ENCODE measurements at regions not wholly inside any gene's neighbourhood (a gene's known extent, or its start where the extent isn't known, plus 50 kb on each side); places are given as distances from the start of the nearest gene placed in this dataset.

DNA sequence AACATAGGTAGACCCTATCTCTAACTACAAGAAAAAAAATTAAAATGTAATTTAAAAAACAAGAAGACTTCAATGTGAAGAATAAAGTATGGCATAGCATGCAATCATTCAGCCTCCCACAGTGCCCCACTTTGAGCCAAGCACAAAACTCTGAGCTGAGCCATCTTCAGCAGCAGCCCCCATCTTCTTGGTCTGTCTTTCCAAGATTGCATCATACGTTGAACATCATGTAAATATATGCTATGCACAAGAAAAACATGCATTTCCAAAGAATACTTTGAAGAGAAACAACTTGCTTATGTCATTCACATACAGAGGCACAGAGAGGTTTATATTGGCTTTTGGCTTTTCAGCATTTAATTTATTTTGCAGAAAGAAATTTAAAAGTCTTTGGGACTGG, 105.8 kb upstream of the TMPO start:
- DNase-seq, result no peak

DNA sequence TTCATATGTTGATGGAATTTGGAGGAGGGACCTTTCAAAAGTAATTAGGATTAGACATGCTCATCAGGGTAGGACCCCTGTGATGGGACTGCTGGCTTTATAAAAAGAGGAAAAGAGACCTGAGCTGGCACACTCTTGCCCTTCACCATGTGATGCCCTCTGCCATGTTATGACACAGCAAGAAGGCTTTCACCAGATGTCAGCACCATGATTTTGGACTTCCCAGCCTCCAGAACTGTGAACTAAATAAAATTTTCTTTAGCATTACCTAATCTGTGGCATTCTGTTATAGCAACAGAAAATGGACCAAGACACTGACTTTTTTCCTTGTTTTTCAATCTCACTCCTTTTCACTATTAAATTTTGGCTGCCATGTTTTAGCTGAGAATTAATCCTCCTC, 105.0 kb upstream of the TMPO start:
- DNase-seq, result no peak

DNA sequence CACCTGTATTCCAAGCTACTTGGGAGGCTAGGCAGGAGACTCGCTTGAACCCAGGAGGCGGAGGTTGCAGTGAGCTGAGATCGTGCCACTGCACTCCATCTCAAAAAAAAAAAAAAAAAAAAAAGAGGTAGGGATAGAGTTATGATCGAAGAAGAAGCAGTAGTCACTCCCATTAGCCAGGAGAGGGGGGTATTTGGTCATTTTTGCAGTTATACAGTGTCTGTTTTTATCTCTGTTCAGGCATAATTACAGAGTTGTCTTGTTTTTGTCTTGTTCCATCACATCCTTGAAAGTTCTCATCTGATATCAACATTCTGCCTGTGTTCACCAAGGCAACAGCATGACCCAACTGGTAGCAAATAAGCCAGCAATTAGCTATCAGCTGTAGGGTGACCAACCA, 98.5 kb upstream of the TMPO start:
- DNase-seq, result peak; percentile 75

DNA sequence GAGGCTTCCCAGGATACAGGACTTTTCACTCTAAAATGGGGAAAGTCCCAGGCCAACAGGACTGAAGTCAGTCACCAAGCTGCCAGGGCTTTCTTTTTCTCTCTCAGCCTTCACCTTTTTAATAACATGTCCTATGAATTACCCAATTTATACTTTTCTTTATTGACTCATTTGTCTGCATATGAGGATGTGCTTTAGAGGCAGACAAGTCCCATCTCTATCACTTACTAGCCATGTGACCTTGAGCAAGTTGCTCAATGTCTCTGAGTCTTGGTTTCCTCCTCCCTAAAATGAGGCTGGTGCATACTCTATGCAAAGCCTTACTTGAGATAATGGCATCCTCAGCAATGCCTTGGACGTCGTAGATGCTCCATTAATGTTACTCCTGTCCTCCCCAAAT, 98.1 kb upstream of the TMPO start:
- no peak for DNase-seq

DNA sequence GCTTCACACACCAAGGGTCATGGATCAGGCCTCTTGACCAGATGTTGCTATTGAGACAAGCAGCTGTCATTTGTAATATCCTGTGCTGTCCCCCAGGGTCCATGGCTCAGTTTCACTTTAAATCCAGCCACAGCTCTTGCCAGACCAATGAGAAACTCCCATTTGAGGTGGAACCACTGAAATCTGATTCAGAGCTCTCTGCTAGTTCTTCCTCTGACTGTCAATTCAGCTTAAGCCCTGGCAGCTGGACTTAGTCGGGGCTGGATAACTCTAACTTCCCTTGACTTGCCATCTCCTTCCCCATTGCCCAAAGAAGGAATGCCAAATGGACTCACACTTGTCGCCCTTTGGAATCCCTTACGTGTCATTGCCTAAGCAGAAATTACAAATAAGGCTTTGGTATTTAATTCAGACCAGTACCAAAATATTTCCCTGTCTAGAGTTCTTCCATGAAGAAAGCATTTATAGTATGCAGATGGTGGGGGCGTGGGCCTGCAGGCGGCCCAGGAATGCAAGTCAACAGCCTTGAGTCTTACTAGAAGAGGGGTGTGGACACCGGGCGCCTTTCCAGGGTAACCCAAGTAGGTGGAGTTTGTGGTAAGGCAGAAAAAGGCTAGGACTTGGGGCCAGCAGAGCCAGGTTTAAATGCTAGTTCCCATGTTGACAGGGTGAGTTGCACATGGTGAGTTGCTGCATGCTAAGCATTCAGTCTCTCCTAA, 96.9 kb upstream of the TMPO start:
- DNase-seq, result peak; percentile 85

DNA sequence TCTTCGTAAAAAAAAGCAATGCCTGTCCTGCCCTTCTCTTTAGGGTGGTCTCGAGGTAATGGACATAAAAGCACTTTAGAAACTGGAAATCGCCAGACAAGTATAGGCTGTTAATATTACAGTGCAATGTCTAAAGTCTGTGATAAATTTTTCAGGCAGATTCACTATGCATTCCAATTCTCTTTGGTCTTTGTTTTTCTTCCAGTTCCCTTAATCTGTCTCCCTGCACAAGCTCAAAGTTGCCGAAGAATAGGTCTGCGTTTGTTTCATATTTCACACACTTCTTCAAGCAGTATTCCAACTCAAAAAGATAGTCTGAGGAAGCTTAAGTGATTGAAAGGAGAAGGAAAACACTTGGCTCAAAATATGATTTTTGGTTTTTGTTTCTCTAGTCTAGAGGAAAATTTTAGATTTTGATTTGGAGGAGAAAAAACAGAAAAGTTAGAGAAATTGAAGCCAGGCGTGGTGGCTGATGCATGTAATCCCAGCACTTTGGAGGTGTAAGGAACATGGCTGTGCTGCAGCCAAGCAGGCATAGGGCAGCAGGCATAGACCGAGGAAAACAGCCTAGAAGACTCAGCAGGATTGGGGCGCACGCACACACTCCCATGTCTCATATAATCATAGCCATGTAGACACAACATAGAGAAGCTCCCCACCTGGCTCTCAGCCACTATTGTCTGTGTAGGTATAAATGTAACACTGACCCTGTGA, 96.2 kb upstream of the TMPO start:
- DNase-seq, result no peak

DNA sequence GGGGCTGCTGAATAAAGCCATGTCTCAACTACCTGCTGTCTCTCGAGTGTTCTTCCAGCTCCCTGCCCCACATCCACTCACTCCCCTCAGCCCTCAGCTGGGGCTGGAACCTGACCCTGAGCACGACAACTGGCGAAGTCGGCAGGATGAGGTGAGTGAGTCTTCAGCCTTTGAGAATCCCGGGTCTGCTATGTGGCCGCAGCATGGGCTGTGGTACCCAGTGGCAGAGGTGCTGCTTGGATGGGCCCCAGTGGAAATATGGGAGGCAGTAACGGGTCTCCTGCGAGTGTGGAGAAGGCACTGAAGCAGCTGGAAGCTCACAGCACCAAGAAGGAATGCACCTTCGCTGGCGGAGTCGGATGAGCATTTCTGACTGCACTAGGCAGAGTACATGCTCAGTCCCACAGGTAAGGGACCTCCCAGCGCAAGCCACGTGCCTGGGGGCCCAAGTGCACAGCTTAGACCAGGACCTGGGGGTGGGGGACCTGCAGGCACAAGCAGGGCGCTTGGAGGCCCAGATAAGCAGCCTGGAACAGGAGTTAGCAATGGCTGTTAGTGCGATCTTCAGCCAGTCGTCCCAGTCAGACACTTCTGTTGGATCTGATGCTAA, 95.5 kb upstream of the TMPO start:
- no peak for DNase-seq

DNA sequence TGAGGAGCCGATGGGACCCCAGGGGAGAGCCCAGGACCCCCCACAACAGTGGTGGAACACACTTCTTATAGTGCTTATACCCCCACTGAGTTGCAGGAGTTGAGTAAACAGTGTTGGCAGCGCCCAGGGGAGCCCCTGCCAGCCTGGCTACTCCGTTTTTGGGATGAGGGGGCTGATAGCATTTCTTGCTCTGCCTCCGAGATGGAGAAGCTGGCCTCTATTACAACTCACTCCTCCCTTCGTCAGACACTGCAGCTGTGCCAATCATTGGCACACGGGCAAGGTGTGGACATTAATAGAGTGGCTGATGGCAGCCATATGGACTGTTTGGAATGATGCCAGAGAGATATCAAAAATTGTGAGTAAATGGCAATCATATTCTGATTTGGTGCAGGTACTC, 94.9 kb upstream of the TMPO start:
- no peak for DNase-seq

DNA sequence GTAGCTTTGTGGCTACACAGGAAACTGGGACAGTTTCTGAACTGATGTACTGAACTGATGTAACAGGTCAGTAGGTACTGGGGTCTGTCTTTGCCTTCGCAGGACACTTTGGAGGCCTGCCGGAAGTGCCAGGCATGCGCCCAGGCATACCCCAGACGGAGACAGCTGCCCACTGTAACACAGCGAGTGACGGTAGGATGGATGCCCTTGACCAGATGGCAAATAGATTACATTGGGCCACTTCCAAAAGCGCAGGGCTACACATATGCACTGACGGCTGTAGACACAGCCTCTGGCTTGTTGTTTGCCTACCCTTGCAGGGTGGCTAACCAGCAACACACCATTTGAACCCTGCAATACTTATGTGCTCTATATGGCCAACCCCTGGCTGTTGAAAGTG, 94.1 kb upstream of the TMPO start:
- DNase-seq, result no peak

DNA sequence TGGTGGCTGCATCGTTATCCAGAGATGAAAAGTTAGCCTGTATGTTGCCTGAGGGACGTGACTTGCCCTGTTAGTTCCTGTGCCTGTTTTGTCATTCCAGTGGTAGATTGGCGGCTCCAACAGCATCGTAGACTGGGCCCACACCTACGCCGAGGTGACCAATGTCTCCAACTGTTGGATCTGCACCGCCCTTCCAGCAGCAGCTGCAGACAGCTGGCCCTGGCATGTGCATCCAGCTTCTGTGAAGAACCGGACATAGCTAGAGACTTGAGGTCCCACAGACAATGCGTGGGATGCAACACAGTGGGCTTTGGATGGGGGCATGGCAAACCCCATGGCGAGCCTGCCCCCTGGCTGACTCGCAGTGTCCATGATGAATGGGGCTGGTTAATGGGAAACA, 93.0 kb upstream of the TMPO start:
- no peak for DNase-seq

DNA sequence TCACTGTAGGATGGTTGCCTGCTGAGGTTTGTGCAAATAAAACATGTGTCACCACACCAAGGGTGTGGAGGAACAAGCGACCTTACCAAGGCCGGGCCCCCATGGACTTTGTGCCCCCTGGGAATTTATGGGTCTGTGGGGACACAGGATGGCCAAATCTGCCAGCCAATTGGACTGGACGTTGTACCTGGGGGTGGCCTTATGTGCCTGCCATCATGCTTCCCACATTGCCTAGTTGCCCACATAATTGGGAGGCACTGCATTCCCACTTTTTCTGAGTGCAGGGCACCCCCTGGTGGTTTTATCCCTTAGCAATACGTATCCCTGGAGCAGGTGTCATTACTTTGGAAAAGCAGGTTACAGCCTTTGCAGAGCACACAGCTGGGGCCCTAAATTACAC, 92.6 kb upstream of the TMPO start:
- DNase-seq, result no peak

DNA sequence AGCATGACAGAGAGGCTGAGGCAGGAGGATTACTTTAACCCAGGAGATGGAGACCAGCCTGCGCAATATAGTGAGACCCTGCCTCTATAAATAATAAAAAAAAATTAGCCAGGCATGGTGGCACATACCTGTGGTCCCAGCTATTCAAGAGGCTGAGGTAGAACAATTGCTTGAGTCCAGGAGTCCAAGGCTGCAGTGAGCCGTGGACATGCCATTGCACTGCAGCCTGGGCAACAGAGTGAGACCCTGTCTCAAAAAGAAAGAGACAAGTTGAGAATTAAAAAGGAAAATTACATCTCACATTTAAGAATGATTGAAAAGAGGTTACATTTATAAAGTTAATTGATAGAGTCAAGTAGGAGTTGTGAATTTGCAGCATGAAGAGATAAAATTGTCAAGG, 91.4 kb upstream of the TMPO start:
- DNase-seq, result no peak

DNA sequence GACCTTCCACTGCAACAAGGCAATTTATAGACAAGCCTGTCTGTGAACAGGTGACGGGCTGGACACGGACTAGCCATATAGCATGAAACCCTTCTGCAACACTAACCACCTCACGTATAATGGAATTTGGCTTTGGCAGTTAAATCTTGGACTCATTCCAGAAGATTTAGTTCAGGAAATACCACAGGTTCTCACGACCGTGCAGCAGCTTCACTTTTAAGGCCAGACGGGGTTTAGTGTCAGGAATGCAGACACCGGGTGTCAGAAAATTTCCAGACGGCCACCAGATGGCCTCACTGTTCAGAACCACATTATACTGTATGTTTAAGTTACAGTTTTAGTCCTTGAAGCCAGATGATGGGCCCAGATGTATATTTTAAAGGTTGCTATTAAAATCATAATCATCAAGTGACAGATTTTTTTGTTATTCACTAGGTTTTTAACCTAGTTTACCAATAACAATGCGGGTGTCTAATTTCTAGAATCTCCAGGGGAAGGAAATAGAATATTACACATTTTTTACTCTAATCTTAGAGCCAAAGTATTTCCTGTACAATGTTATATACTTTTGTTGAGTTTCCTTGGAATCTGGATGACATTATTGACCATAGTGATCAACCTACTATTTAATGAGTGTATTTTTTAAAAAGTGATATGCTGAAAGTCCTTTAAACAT, 90.5 kb upstream of the TMPO start:
- DNase-seq, result peak; percentile 65

DNA sequence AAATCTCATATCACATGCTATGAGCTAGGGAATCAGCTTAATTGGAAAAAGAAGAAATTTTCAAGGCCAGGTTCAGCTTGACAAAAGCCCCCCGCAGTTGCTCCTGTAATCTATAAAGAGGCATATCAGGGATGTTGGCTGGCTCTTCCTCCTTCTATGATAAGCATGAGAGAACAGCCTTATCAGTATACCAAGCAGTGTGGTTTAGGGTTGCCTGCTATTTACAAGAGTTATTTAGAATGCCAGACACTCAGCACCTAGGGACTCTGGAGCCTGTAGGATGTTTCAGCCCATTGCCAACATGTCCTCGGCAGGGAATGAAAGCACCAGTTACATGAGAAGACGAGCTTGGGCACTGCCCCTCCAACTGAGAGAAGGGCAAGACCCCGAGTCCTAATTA, 89.5 kb upstream of the TMPO start:
- peak; percentile 64 for DNase-seq

DNA sequence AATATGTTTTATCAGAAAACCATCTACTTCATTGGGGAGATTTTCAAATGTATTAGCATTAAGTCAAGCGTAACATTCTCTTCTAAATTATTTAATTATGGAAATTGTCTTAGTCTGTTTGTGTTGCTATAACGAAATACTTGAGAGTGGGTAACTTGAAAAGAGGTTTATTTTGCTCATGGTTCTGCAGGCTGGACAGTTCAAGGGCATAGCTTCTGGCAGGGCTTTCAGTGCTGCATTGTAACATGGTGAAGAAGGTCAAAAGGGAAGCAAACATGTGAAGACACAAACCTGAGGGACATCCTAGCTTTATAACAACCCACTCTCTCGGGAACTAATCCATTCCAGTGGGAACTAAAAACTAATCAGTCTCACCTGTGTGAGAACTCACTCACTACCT, 84.3 kb upstream of the TMPO start:
- DNase-seq, result no peak

DNA sequence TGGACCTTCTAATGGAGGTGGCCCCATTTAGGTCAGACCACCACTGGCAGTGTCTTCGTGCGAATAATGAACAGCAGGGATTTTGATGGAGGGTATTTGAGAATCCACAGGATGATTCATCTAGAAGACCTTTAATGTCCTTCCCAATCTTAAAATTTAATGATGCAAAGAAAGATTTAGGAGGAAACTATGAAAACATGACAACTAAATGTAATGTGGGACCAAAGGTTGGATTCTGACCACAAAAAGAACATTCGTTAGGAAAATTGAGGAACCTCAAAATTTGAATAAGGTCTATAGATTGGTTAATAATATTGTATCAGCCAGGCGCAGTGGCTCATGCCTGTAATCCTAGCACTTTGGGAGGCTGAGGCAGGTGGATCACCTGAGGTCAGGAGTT, 78.2 kb upstream of the TMPO start:
- no peak for DNase-seq

DNA sequence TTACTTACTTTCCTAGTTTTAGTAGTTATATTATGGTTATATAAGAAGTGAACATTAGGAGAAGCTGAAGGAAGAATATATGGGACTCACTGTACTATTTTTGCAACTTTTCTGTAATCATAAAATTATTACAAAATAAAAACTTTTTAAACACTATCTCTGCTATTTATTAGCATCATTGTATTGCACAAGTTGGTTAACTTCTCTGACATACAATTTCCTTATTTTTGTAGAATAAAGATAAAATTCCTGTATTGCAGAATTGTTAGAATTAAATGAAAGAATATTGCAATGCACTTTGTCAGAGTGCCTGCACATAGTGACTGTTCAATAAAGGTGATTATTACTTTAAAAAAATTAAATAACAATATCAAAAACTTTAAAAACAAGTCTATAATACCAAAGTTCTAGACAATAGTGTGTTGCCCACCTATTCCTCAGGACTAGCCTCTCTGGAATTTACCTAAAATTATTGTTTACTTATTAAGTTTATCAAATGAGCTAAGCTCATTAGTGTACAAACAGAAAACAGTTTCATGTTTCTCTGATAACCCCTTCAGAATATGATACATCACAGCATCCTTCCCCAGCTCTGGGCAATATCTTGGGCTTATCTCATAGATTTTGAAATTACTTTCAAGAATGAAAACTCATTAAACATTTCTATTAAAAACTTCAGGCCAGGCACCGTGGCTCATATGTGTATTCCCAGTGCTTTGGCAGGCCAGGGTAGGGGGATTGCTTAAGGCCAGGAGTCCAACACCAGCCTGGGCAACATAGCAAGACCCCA, 77.4 kb upstream of the TMPO start:
- no peak for DNase-seq

DNA sequence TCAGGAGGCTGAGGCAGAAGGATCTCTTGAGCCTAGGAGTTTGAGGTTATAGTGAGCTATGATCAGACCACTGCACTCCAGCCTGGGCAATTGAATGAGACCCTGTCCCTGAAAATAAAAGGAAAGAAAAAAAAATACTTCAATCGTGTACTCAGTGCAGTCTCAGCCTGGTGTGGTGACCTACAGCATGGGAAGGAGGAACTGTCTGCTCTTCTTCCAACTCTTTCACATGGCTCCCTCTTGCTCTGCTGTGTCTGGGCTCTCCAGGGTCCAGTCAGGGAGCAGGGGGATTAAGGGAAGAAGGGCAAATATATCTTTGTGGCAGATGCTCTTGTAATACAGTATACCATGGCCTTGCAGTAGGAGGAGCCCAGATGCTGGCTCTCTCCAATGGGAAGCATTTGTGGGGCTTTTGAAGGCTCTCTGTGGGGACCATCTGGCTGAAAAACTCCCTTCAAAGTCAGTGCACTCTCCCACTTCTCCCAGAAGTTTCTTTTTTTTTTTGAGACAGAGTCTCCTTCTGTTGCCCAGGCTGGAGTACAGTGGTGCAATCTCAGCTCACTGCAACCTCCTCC, 76.6 kb upstream of the TMPO start:
- no peak for DNase-seq

DNA sequence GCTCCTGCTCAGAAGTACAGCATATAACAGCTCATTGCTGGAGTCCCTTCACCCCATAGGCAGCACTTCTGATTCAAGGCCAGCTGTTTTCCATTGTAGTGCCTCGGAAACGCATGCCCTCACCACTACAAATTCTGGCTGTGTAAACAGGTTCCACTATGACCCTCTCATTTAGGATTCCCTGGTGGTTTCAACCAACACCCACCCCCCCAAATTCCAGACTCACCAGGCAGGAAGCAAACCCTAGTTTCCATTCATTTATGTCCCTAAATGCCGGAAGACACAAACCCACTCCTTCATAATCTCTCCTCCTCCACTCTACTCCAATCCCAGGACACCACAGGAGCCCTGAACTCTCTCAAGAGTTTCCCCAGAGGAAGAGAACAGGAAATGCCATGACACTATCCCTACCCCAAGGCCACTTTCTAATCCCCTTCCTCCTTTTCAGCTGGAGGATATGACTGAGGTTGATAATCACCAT, 75.9 kb upstream of the TMPO start:
- no peak for DNase-seq

DNA sequence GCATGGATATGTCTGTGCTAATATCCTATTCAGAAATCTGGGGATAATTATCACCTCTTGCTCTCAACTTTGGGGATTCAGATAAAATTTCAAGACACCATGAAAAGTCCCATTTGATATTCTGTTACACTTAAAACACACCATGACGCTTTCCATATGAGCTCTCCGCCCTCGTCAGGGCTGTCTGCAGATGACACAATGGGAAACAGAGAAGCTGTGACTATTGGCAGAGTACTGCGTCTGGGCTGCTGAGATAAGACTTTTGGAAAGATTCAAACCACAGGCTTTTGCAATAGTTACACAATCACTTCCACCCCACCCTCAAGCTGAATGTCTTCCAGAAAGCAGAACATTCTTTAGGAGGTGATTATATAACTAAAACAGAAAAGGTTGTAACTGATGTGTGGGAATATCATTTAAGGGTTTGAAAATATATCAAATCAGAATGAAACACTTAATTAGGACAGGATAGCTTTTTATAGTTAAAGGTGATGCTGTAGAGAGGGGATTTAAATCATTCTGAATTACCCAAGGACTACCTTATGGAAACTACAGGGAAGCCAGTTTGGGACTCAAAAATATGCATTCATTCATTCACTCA, 75.3 kb upstream of the TMPO start:
- peak; percentile 95 for DNase-seq

DNA sequence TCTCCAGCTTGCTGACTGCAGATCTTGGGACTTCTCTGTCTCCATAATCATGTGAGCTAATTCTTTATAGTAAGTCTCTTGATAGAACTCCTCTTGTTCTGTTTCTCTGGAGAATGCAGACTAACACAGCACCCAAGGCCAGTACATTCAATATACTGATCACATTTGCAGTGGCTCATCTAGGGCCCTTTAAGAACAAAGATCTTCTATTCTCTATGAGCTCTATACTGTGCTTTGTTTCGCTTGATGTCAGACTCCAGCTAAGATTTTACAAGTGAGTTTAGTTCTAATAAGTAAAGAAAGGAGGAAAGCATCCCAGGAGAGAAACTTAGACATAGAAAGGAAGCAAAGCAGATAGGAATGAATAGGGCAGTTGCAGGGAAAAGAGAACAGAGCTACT, 69.3 kb upstream of the TMPO start:
- DNase-seq, result no peak

DNA sequence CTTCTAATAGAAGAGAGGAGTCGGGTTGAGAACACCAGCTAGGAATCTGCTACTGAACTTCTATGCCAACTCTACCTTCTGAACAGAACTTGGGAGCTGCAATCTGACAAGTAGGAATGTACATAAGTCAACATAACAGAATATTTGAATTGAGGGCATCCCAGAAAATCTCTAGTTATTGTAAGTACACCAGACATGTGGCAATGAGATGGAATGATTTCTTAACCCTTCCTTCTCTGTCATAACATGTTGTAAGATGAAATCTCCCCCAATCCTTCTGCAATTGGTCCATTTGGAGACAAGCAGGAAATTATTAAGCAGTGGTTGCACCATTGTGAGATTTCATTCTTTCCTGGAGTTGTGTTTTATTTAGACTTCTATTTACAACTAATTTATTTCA, 68.7 kb upstream of the TMPO start:
- DNase-seq, result no peak

Measured in hematopoietic multipotent progenitor cell treated with erythropoietin and hydrocortisone succinate and interleukin-3 and kit ligand, for 8 days (in vitro differentiated cells).